Spleen (tissue), 7 donors: ENCODE measurements at regions not wholly inside any gene's neighbourhood (a gene's known extent, or its start where the extent isn't known, plus 50 kb on each side); places are given as distances from the start of the nearest gene placed in this dataset.

Experiments used
- CTCF ChIP-seq, 11 experiments: fragments of 200-600 bp in 7 of 11; fragments of 450-650 bp in 4 of 11; sonication (generic) in 4 of 11; IDR thresholded peaks in 8 of 11; conservative IDR thresholded peaks in 3 of 11; 1 replicate in 7 of 11; 2 replicates in 4 of 11; pipeline versions ENCODE4 v1.4.0 to v1.8.0; 2016 to 2021; ENCODE audit warnings: antibody characterized with exemption in 11 of 11, inconsistent platforms in 4 of 11, mild to moderate bottlenecking in 1 of 11
- POLR2A ChIP-seq, 3 donors: fragments of 450-650 bp; IDR thresholded peaks; one replicate each; pipeline ENCODE4 v1.5.1; 2017; ENCODE audit warnings: antibody characterized with exemption in 3 of 3, mild to moderate bottlenecking in 1 of 3
- donor health status: DM: no; HTN: no; CAD: no; lungs with moderate emphysema.
- donor health status: DM: no; HTN: no; CAD: no.
- donor health status: DM: no; HTN: no; CAD: no.

GRCh38 chr2:211216221-211216620 is 659.8 kb downstream of the CPS1 start:
- TF ChIP-seq CTCF (IDR thresholded peaks at IDR 0.05 in 8 of 11, conservative IDR thresholded peaks at IDR 0.05 in 3 of 11) (no peak), POLR2A (IDR thresholded peaks at IDR 0.05) (no peak)
